Heart right ventricle (tissue), 16 donors: ENCODE measurements at regions not wholly inside any gene's neighbourhood (a gene's known extent, or its start where the extent isn't known, plus 50 kb on each side); places are given as distances from the start of the nearest gene placed in this dataset.

Experiments used
- ATAC-seq, 8 donors: fragments of 200-7000 bp; cut with Tn5 transposase; one replicate each; pipeline ENCODE4 v1.9.1; 2020; ENCODE audit warnings: mild to moderate bottlenecking in 8 of 8, moderate library complexity in 8 of 8, moderate number of reproducible peaks in 1 of 8
- DNase-seq, 2 donors: peaks; one replicate each; pipeline ENCODE4 v3.0.0-alpha.2; 2020
- H3K27ac ChIP-seq, 10 donors: fragments of 200-600 bp; sonication (generic) in 2 of 10; one replicate each; pipeline versions ENCODE4 v1.5.0 to v1.8.0; 2020 to 2022; ENCODE audit warnings: mild to moderate bottlenecking in 3 of 10
- H3K27me3 ChIP-seq, 7 donors: fragments of 200-600 bp; one replicate each; pipeline ENCODE4 v1.8.0; 2021 to 2022; ENCODE audit warnings: mild to moderate bottlenecking in 2 of 7
- H3K36me3 ChIP-seq, 9 donors: fragments of 200-600 bp; sonication (generic) in 1 of 9; one replicate each; pipeline versions ENCODE4 v1.5.0 to v1.8.0; 2020 to 2022; ENCODE audit warnings: mild to moderate bottlenecking in 2 of 9
- H3K4me1 ChIP-seq, 9 donors: fragments of 200-600 bp; sonication (generic) in 1 of 9; one replicate each; pipeline versions ENCODE4 v1.5.0 to v1.8.0; 2020 to 2022; ENCODE audit warnings: mild to moderate bottlenecking in 4 of 9
- H3K4me3 ChIP-seq, 10 donors: fragments of 200-600 bp; sonication (generic) in 2 of 10; one replicate each; pipeline versions ENCODE4 v1.5.0 to v1.8.0; 2020 to 2022; ENCODE audit warnings: mild to moderate bottlenecking in 7 of 10, moderate library complexity in 2 of 10
- H3K9me3 ChIP-seq, 11 donors: fragments of 200-600 bp in 10 of 11; sonication (generic) in 2 of 11; one replicate each; pipeline versions ENCODE4 v1.5.0 to v1.8.0; 2013 to 2022; ENCODE audit warnings: mild to moderate bottlenecking in 2 of 11, control low read depth in 1 of 11, moderate library complexity in 1 of 11
- WGBS, 2 donors: extraction: QIAGEN DNeasy Blood & Tissue Kit; methylation state at CpG; one replicate each; pipeline ENCODE4 v1.1.7; 2013; ENCODE audit warnings: inconsistent platforms in 1 of 2; 5-methylcytosine and 5-hydroxymethylcytosine counted together
- intact Hi-C, 10 donors: fragments of 100-400 bp; cut with DNase I; formaldehyde crosslinking; loops; one replicate each; pipeline versions ENCODE4 v1.11.1 to v1.14.2; 2022
- TF ChIP-seq, protein P1 (sequence below), 9 donors: fragments of 200-600 bp; sonication (generic) in 2 of 9; IDR thresholded peaks; one replicate each; pipeline versions ENCODE4 v1.5.0 to v1.8.0; 2021 to 2022; ENCODE audit warnings: antibody characterized with exemption in 9 of 9, mild to moderate bottlenecking in 5 of 9, moderate library complexity in 1 of 9
- donor health status: Arrhythmogenic right ventricular cardiomyopathy.
- donor health status: ischemic (EF 13 %, LVEDD 7.1; RV severe dilation, severe dysfunction).
- donor health status: healthy with polysubstance abuse.
- donor health status: DM: no; HTN: yes; CAD: no.
- donor health status: DM: no; HTN: no; CAD: no.
- donor health status: ischemic (EF 25% LVEDD 6.9; RV normal size, moderate dysfunction).
- donor health status: ischemic (EF 25% LVEDD 5.7; RV mildly dilated, moderate dysfunction).
- donor health status: healthy.
- donor health status: DM: yes; HTN: yes; CAD: no.
- donor health status: Ischemic cardiomyopathy.
- donor health status: ischemic (EF 35%, LVEDD 5.7; RV mildly dilated, moderate dysfunction).
- donor health status: nonischemic (EF 11% LVEDD 7.7; RV severe dilation, severe dysfunction).
- donor health status: DM: yes; HTN: yes; CAD: no.
- donor health status: PGD.
- donor health status: ischemic (EF 29% LVEDD 5.4; RV normal size, mild dysfunction).
- donor health status: nonischemic (EF 23%, LVEDD 6.1; RV moderate dilation, normal function).

DNA sequence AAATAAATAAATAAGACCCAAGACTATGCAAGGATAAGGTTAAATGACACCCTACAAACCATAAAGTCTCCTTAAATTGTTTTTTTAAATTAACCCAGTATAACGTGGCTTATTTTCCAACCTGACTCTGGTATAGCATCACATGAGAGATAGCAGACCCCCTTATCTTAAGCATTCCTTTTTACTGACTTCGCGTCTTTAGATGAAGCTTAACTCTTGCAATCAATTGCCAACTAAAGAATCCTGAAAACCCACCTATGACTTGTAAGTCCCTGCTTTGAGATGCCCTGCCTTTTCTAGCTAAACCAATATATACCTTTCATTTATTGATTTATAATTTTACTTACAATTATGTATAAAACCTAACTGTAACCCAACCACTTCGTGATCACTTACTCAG lies 57.1 kb upstream of the RAB12 start:
- ATAC-seq, result no peak
- TF ChIP-seq, protein P1, sequence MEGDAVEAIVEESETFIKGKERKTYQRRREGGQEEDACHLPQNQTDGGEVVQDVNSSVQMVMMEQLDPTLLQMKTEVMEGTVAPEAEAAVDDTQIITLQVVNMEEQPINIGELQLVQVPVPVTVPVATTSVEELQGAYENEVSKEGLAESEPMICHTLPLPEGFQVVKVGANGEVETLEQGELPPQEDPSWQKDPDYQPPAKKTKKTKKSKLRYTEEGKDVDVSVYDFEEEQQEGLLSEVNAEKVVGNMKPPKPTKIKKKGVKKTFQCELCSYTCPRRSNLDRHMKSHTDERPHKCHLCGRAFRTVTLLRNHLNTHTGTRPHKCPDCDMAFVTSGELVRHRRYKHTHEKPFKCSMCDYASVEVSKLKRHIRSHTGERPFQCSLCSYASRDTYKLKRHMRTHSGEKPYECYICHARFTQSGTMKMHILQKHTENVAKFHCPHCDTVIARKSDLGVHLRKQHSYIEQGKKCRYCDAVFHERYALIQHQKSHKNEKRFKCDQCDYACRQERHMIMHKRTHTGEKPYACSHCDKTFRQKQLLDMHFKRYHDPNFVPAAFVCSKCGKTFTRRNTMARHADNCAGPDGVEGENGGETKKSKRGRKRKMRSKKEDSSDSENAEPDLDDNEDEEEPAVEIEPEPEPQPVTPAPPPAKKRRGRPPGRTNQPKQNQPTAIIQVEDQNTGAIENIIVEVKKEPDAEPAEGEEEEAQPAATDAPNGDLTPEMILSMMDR (IDR thresholded peaks at IDR 0.05), result no peak
- 40 to 51% methylated on average over 4 of the region's 4 CpGs for WGBS, 2 donors
- no peaks in the 10 kb centered on the region for H3K36me3 ChIP-seq
- H3K27me3 ChIP-seq, result no peaks in the 10 kb centered on the region
- H3K27ac ChIP-seq, result no peak overlapping the region
- intact Hi-C loops, result no loop called here
- DNase-seq, result no peak
- H3K4me1 ChIP-seq, result no peaks in the 10 kb centered on the region
- H3K4me3 ChIP-seq, result no peak overlapping the region
- no peaks in the 10 kb centered on the region for H3K9me3 ChIP-seq

DNA sequence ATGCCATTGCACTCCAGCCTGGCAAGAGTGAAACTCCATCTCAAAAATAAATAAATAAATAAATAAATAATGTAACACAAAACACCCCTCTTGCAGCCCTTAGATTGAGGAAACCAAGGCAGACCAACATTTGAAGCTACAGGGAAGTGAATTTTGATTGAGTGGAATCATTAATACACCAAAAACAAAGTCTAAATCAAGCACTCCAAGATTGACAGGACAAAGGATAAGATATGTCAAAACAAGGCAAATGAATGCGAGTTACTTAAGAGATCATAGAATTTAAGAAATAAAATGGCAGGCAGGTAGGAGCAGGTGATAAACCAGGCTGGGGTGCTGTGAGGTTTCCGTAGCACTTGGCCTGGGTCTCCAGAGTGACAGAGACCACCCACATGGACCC lies 54.9 kb upstream of the RAB12 start:
- Histone ChIP-seq H3K27me3 (no peaks in the 10 kb centered on the region), H3K27ac (no peak overlapping the region), H3K4me3 (no peak overlapping the region), H3K4me1 (peaks cover 0 to under 1% (median 0%) of the 10 kb centered on the region in 9 donors), H3K9me3 (no peaks in the 10 kb centered on the region), H3K36me3 (no peaks in the 10 kb centered on the region)
- DNase-seq (no peak), ATAC-seq (no peak)
- TF ChIP-seq, protein P1 (IDR thresholded peaks at IDR 0.05), result no peak
- 86 to 91% methylated on average over 2 of the region's 2 CpGs for WGBS, 2 donors
- intact Hi-C loops, result no loop called here

DNA sequence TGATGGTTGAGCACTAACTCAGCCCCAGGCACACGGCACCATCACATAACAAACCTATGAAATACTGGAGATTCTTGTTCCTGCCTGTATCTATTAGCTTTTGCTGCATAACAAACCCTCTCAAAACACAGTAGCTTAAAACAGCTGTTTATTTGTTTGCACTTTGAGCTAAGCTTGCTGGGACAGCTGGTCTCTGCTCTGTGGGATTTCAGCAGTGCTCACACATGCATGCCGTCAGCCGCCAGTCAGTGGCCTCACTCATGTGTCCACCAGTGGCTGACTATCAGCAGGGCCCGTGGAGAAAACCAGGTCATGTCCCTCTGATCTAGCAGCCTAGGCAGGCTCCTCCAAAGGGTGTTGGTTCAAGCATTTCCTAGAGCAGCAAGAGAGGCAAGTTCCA lies 52.8 kb upstream of the RAB12 start:
- Histone ChIP-seq H3K27me3 (no peaks in the 10 kb centered on the region), H3K4me1 (peaks cover 0 to 11% (median 0%) of the 10 kb centered on the region in 9 donors), H3K36me3 (no peaks in the 10 kb centered on the region), H3K9me3 (no peaks in the 10 kb centered on the region), H3K27ac (no peak overlapping the region), H3K4me3 (no peak overlapping the region)
- DNase-seq, result no peak
- TF ChIP-seq, protein P1 (IDR thresholded peaks at IDR 0.05), result no peak
- no peak for ATAC-seq
- WGBS, 2 donors, result 60 to 67% methylated on average over 4 of the region's 4 CpGs
- intact Hi-C loops, result no loop called here
